Adipose tissue (tissue), 3 donors: ENCODE measurements at regions not wholly inside any gene's neighbourhood (a gene's known extent, or its start where the extent isn't known, plus 50 kb on each side); places are given as distances from the start of the nearest gene placed in this dataset.
A peak's percentile ranks its signal among the peaks of the same experiment; 100 is the strongest.

Source experiments
- H3K27ac ChIP-seq: one replicate; pipeline ENCODE4 v1.5.1; 2013; ENCODE audit warnings: low read depth, low read length
- WGBS, 3 donors: extraction: QIAGEN DNeasy Blood & Tissue Kit; methylation state at CpG; one replicate each; pipeline ENCODE4 v1.1.7; 2013; 5-methylcytosine and 5-hydroxymethylcytosine counted together
- donor health status: healthy with polysubstance abuse.
- donor health status: Bipolar disorder and iron deficiency.
- donor health status: healthy.

DNA sequence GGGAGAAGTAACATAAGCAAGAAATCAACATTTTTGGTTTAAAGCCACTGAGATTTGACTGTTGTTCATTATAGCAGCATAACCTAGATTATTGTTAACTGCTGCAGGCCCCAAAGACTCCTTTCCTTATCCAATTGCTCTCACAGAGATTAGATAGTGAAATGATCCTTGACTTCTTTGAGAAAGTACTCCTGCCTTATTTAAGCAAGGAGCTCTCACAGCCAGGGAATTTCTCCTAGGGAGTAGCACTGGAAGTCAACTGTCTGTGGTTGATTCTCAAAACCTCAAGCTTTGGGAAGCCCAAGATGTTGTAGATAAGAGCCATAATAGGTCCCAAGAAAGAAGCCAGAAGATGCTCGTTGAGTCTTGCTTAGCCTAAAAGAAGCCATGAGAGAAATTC is 151.8 kb upstream of the TSC22D2 start:
- no peak overlapping the region for H3K27ac ChIP-seq
- WGBS, 3 donors, result 56 to 83% (median 67%) methylated on average over 1 of the region's 1 CpG

DNA sequence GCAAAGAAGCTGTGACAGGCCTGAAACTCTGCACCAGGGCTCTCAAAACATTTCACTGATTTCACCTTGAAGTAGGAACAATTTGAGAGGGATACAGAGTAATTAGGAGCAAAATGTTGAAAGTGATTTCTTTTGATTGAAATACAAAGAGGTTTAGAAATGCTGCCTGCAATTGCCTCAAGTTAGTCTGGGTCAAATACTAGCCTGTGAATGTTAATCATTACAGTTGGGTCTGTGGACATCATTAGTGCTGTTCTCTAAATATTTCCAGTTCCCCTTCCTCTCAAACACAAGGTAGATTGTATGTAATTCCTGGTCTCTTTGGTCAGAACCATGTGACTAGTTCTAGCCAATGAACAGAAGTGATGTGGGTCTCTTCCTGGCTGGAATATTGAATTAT is 152.3 kb upstream of the TSC22D2 start:
- H3K27ac ChIP-seq, result no peak overlapping the region

DNA sequence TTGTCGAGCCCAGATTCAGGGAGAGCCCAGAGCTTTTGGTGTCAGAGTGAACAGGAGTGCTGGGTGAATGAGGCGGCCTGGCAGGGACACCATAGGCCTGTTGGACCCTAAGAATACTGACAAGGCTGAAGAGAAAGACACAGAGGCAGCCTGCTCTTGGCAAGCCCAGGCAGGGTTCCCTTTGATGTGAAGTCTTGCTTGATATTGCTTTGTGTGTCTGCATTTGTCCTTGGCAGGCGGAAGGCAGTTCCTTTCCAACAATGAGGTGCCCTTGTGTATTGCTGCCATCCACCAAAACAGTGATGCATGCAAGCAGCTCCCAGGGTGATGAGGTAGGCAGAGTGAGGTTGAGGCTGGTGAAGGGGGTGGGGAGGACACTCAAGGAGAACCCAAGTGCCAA is 152.7 kb upstream of the TSC22D2 start:
- WGBS, 3 donors, result 56 to 71% (median 58%) methylated on average over 3 of the region's 3 CpGs
- no peak overlapping the region for H3K27ac ChIP-seq

DNA sequence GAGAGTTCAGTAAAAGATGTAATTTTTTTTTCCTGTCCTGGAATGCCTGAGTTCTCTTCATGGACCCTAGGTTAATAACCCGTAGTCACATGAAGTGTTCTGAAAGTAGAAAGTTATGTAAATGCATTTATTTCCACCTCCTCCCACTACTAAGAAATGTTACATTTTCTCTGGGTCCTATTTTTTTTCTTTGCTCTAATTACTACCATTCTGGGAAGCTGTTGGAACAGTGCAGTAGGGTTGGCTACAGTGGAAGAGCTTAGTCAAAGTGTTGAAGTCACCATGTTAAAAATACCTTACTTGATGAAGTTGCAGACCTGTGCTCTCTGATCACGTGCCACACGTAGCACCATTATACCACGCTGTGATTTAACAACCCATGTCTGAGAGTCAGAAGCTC is 153.8 kb upstream of the TSC22D2 start:
- no peak overlapping the region for H3K27ac ChIP-seq
- 85 to 96% (median 89%) methylated on average over 4 of the region's 4 CpGs for WGBS, 3 donors

DNA sequence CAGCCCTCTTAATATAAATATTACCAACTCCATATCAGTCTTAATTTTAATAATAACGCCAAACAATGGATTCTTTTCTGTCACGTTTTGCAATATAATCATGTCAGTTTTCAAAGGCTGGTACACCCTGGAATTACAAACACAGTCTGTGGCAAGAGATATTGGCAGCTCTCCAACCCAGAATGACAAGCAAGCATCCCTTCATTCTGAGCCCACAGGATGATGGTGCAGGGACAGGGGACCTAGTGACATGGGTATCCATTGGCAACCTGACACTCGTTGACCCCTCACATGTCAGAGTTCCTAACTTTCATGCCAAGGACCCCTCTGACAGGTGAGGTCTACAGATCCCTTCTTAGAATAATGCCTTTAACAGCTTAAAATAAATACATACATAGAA is 154.5 kb upstream of the TSC22D2 start:
- WGBS, 3 donors, result 39 to 49% (median 44%) methylated on average over 3 of the region's 3 CpGs

DNA sequence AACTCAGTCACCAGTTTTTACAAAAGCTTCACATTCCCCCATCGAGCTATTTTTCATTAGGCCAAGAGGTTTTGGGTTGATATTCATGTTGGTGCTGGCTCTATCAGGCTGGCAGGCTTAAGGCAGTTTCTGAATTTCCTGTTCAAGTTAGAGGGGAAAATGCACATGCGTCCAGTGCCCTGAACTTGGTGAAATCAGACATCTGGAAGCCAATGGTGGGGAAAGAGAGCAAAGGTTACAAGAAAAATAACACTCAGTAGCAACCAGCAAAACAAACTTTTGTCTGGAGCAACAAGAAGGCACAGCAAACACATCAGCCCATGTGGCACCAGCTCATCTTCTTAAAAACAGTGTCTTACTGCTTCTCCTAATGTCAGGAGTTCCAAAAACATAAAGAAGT is 155.6 kb upstream of the TSC22D2 start:
- 25 to 44% (median 34%) methylated on average over 2 of the region's 2 CpGs for WGBS, 3 donors
- H3K27ac ChIP-seq, result peak overlapping the region; percentile 1

More for the DNA sequence above, 154.5 kb upstream of the TSC22D2 start:
- no peak overlapping the region for H3K27ac ChIP-seq

DNA sequence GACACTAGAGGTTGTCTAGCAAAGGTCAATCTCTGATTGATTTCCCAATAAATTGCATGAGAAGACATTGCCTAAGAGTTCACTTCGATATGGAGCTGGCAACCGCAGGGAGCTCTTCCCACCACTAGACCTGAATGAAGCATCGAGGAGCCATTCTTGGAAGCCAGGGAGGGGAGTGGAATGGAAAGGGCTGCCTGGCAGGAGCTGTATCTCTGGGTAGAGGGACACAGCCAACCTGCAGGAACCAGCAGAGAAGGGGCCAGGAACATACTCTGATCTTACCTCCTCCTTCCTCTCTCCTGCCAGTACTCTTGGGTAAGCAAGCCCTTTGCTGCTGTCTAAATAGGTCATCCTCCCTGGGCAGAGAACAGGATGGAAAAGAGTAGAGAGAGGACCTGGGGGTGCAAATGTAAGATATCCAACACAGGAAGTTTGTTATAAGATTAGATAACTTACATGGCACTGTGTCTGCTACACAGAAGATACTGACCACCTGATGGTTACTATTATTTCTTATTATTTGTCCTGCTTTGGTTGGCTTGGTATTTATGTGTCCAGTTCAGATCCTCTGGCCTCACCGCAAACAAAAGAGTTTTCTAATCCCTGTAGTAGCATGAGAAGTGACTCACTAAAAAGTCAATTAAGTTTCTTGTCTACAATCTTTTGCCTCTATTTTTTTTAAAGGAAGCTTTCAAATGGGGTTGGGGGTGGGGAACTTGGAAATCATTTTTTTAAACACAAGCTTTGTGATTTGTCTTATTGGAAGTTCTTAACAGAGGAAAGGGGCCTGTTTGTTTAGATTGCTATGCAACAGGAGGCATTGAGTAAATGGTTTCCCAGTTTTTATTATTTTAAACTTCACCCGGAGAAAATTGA is 156.7 kb upstream of the TSC22D2 start:
- H3K27ac ChIP-seq, result no peak overlapping the region
- WGBS, 3 donors, result 60 to 62% (median 61%) methylated on average over 5 of the region's 5 CpGs

DNA sequence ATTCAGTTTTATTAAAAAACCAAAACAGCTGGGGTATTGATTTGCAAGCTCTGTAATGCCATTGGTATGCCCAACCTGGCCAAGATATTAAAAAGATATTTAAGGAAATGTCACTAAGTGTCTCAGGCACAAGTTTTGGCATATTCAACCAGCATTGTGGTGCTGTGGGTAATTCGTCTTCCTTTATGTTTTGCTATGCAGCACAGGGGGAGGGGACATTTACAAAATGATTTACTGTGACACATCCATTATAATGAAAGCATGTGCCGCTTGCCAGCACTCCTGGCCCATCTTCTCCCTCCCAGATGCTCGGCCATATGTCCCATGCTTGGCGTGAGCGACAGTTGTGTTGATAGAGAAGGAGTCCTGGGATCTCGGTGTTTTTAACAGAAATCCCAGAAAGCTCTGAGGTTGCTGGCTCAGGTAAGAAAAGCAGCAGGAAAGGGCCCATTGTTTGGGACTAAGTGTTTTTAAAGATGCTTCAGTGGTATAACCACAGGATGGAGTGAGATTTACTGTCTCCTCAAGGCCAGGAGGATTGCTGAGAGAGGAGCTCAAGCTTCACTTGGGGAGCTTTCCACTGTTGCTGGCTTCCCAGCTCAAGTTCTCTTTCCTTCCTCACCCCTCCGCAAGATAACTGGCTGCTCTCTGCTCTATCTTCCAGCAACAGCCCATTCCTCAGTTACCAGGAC is 158.2 kb upstream of the TSC22D2 start:
- WGBS, 3 donors, result 72 to 86% (median 84%) methylated on average over 7 of the region's 7 CpGs
- no peak overlapping the region for H3K27ac ChIP-seq

DNA sequence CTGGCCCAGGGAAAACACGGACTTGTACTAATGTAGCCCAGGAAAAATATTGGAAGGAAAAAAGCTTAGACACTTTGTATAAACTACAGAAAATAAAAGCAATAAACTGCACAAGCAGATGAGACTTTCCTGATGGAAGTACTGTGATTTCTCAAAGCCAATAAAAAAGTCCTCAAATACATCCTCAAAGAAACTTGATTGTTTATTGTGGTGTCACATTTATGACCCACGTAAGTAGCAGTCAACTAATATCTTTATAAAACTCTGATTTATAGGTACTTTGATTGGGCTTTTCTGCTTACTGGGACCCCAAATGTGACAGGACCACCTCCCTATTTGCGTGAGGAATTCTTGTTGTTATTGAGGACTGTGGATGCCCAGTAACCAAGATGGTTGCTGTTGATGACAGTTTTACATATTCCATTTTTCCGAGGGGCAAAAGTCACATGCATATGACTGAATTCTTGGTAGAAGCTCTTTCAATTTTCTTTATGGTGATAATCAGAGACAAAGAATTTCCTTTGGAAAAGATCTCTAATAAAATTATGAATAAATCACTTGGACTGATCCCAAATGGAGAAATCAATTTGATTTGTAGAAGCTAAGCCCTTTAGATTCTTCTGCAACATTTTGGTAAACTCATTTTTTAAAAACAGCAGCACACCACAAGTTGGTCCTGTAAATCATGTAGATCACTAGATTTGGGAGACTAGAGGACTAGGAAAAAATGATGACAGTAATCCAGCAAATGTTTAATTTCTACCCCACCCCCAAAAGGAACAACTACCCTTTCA is 159.0 kb upstream of the TSC22D2 start:
- 70 to 78% (median 73%) methylated on average over 4 of the region's 4 CpGs for WGBS, 3 donors
- H3K27ac ChIP-seq, result no peak overlapping the region

DNA sequence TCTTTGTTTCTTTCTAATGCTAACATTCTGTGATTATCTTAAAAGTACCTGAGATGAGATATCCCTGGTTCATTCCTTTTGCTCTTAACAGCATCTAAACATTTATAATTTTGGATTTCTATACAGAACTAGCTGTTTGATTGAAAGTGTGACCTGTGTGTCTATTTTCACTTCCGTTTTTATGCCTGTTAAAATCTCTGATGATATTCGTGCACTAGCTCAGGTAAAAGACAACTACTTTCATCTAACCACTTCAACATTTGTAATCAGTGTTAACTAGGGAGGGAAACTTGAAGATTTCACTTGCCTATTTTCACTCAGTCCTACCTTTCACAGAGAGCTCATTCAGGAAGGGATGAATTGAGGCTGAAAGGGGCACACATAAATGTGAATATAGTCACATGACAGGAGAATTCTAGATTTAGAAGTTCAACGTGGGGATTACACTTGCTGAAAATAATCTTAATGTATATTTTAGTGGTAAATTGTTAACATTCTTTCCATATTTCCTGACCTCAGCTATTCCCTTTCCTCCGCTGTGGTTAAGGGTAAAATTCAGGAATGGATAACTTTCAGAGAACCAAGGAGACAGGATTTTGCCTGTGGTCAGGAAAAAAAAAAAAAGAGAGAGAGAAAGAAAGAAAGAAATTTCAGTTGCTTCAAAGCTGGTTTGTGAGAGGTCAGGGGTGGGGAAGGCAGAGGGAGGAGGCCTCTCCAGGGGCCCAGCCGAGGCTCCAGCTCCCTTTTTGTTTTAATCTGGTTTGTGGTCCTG is 159.8 kb upstream of the TSC22D2 start:
- 64 to 80% (median 65%) methylated on average over 5 of the region's 5 CpGs for WGBS, 3 donors
- H3K27ac ChIP-seq, result no peak overlapping the region

DNA sequence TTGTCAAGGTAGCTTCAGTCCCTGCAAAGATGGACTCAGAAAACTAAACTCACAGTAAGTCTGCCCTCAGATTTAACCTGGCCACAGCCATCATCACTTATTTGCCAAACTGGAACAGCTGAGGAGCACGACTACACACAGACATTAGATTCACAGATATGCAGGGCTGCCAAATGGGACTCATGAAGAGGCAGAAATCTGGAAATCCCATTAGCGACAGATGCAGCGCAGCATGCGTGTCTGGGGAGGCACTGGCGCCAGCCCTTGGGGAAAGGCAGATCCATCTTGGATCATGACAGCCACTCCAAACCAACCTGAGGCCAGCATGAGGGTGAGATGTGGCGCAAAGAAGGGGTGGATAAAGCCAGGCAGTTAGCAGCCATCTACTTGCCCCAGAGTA is 160.7 kb upstream of the TSC22D2 start:
- WGBS, 3 donors, result 93 to 98% (median 97%) methylated on average over 6 of the region's 6 CpGs
- H3K27ac ChIP-seq, result no peak overlapping the region

DNA sequence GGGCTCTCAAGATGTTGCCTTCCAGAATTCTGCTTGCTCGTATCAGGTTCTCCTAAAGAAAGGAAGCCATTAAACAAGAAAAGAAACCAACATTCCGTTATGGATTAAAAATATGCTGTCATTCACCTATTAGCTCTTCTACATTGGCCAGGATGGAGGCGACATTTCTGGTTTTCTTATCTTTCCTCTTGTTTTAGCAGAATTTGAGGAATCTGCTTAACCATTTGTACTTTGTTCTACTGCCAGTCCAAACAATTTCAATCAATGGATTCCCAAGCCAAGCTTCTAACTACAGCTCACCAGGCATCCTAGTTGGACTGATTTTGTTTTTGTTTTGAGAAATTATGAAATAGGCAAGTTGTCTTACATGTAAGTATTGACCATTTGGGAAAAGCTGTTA is 164.6 kb upstream of the TSC22D2 start:
- no peak overlapping the region for H3K27ac ChIP-seq
- WGBS, 3 donors, result 78 to 89% (median 85%) methylated on average over 3 of the region's 3 CpGs

DNA sequence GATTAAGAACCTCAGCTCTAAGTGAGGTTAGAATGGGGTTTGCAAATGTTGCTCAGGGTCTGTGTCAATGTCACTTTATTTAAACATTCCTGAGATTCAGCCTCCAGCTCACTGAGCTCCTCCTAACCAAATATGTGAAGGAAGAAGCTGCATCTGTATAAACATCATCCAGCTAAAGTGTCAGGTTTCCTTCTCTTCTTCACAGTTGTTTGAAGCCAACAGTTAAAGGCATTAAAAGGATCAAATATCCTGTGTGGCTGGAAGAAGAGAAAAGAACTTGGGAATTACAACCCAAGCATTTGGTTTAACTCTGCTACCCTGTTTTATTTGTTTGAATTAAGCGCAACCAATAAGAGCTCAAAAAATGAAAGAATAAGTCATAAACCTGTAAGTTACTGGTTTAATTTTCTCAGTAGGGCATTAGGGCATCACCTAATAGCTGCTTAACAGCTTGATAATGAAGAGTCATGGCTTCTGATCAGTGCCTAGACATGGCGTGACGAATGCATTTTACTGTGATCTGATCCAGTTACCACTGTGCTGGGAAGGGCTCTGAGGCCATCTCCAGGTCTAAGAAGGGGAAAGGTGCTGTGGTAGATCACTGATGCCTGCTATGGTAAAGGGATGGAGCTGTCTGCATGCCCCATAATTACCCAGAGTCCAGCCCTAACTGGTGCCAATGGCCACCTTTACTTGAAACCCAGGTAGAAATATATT is 165.7 kb upstream of the TSC22D2 start:
- WGBS, 3 donors, result 85 to 95% (median 91%) methylated on average over 3 of the region's 3 CpGs
- H3K27ac ChIP-seq, result no peak overlapping the region

DNA sequence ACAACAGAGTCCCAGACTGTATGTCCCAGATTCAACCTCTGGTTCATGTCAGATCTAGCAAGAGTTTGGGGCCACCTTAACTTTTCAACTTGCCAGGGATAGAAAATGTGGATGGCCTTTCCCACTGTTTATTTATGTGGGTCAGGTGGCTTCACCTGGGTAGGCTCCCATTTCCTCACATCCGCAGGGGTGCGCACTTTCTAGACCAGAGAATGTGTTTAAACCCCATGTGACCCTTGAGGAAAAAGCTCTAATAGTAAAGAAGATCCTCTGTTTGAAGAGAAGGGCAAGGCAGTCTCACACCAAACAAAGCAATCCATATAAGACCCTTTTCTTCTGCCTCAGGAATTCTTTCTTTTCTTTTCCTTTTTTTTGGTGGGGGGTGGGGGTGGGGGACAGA is 167.2 kb upstream of the TSC22D2 start:
- no peak overlapping the region for H3K27ac ChIP-seq
- 58 to 91% (median 86%) methylated on average over 2 of the region's 2 CpGs for WGBS, 3 donors

DNA sequence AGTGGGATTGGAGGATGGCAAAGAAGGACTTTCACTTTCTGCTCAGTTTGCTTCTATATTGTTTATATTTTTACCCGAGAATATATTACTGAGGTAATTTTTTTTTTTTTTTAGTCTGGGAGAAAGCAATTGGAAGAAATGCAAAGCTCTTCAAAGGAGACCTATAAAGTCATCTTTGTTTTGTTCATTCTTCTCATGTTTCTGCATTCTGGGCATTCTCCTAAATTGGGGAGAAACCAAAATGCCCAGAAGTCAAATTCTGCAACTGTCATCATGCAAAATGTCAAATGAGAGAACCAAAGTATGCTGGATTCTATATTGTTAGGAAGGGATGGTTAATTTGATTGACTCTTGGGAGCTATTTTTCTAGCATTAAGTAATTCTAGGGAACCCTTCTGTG is 168.3 kb upstream of the TSC22D2 start:
- no peak overlapping the region for H3K27ac ChIP-seq

DNA sequence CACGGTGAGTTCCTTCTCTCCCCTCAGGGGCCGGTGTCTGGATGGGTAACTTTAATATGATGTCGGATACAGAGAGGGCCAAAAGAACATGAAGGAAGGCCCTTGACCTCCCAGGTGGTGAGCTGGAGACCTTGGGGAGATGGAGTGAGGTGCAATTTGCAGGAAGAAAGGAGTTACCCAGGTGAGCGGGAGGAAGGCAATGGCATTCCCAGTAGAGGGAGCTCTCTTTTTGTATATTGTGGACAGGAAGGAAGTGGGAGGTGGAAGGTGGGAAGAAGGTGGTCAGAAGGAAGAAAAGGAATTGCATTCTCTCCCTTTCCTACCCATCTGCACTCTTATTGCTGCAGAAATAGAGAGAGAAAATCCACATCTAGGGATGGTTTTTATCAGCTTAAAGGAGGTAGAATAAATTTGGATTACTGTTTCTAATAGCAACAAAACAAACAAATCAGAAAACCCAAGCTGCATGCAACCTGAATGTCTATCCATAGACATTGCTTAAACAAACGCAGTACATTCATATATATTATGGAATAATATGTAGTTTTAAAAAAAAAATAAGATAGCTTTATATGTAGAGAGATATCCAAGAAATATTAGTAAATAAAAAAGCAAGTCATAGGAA is 169.0 kb upstream of the TSC22D2 start:
- no peak overlapping the region for H3K27ac ChIP-seq
- WGBS, 3 donors, result 58 to 83% (median 65%) methylated on average over 5 of the region's 5 CpGs

More for the DNA sequence above, 168.3 kb upstream of the TSC22D2 start:
- WGBS, 3 donors, result 53 to 59% (median 58%) methylated on average over 1 of the region's 1 CpG

DNA sequence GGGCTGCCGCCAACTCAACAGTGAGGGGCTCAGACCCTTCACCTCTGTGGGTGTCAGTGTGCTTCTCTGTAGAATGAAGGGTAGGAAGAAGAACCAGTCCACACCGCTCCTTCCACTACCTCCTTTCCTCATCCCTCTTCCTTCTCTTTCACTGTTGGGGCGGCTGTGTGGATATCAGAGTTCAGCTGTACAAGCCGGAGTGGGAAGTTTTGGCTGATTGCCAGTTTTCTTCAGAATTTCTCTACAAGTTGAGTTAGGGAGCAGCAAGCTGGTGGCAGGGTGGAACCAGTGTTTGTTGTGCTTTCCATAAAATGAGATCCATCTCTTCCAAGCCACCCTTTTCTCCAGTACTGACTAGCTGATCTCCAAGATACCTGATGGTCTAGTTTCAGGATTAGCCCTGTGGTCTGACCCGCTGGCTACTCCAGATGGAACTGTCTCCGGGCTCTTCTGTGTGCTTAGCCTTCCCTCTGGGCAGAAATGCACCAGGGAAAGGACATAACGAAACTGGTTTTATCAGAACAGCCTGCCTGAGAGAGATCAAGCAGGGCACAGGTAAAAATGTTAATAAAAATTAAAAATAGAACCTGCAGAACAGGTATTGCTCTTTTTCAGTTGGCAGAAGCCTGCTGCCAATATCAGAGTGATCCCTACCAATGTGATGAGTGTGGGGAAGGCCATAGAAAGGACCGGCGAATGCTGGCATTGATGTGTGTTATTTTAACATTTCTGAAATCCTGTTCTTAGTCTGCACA is 169.9 kb upstream of the TSC22D2 start:
- WGBS, 3 donors, result 41 to 87% (median 80%) methylated on average over 9 of the region's 9 CpGs
- no peak overlapping the region for H3K27ac ChIP-seq
